ENCODE measurements at regions not wholly inside any gene's neighbourhood (a gene's known extent, or its start where the extent isn't known, plus 50 kb on each side); places are given as distances from the start of the nearest gene placed in this dataset.
"Not testable (repeated sequence)": the region's sequence is repeated elsewhere in the genome, so short reads cannot be mapped to it uniquely, and the experiment has no call there.

GRCh38 chr15:34637305-34637704 is 53.9 kb upstream of the GOLGA8B start:
- Histone ChIP-seq H3K9me3 (replicated peaks) (peaks cover 3% of the 10 kb centered on the region; the same call in 1 of the 2 replicates), H3K27ac (no peak overlapping the region), H3K27me3 (no peaks in the 10 kb centered on the region), H3K4me3 (no peak overlapping the region), H3K4me1 (no peaks in the 10 kb centered on the region), H3K36me3 (no peaks in the 10 kb centered on the region)
- no peak for DNase-seq

GRCh38 chr15:34633602-34634001 is 50.2 kb upstream of the GOLGA8B start:
- not testable (repeated sequence) for H3K36me3 ChIP-seq, H3K4me3 ChIP-seq

More at GRCh38 chr15:34633602-34634001, 50.2 kb upstream of the GOLGA8B start:
- not testable (repeated sequence) for H3K4me1 ChIP-seq; DNase-seq; H3K9me3 ChIP-seq (replicated peaks); H3K27ac ChIP-seq; H3K27me3 ChIP-seq

All from SJCRH30 (cell line).